ENCODE measurements at regions not wholly inside any gene's neighbourhood (a gene's known extent, or its start where the extent isn't known, plus 50 kb on each side); places are given as distances from the start of the nearest gene placed in this dataset.

GRCh38 chr13:31853643-31854326 lies 114.5 kb downstream of the RXFP2 start:
- no peak for DNase-seq (ENCODE audit: low spot score)

- peak; percentile 38 for DNase-seq (ENCODE audit: low spot score)
Observed at GRCh38 chr13:31859571-31859970, 120.2 kb downstream of the RXFP2 start.

- DNase-seq (ENCODE audit: low spot score), result peak; percentile 84
Observed at GRCh38 chr13:31860002-31860401, 120.7 kb downstream of the RXFP2 start.

- no peak for DNase-seq (ENCODE audit: low spot score)
Observed at GRCh38 chr13:31862828-31863227, 123.5 kb downstream of the RXFP2 start.

- no peak for DNase-seq (ENCODE audit: low spot score)
Observed at GRCh38 chr13:31864307-31864706, 125.0 kb downstream of the RXFP2 start.

- DNase-seq (ENCODE audit: low spot score), result no peak
Observed at GRCh38 chr13:31866099-31866498, 126.8 kb downstream of the RXFP2 start.

- DNase-seq (ENCODE audit: low spot score), result no peak
Observed at GRCh38 chr13:31867709-31868108, 128.4 kb downstream of the RXFP2 start.

- DNase-seq (ENCODE audit: low spot score), result no peak
Observed at GRCh38 chr13:31869582-31869981, 130.3 kb downstream of the RXFP2 start.

GRCh38 chr13:31870511-31870910 lies 131.2 kb downstream of the RXFP2 start:
- DNase-seq (ENCODE audit: low spot score), result no peak

- DNase-seq (ENCODE audit: low spot score), result no peak
Observed at GRCh38 chr13:31873145-31873544, 133.8 kb downstream of the RXFP2 start.

GRCh38 chr13:31875134-31875533 lies 135.8 kb downstream of the RXFP2 start:
- no peak for DNase-seq (ENCODE audit: low spot score)

- DNase-seq (ENCODE audit: low spot score), result no peak
Observed at GRCh38 chr13:31878052-31878451, 138.7 kb downstream of the RXFP2 start.

GRCh38 chr13:31878495-31878894 lies 139.2 kb downstream of the RXFP2 start:
- DNase-seq (ENCODE audit: low spot score), result no peak

- no peak for DNase-seq (ENCODE audit: low spot score)
Observed at GRCh38 chr13:31878955-31879354, 139.6 kb downstream of the RXFP2 start.

GRCh38 chr13:31880851-31881494 lies 141.6 kb downstream of the RXFP2 start:
- no peak for DNase-seq (ENCODE audit: low spot score)

GRCh38 chr13:31881495-31881882 lies 142.2 kb downstream of the RXFP2 start:
- no peak for DNase-seq (ENCODE audit: low spot score)

- no peak for DNase-seq (ENCODE audit: low spot score)
Observed at GRCh38 chr13:31882794-31883193, 143.5 kb downstream of the RXFP2 start.

- DNase-seq (ENCODE audit: low spot score), result no peak
Observed at GRCh38 chr13:31884556-31884955, 145.2 kb downstream of the RXFP2 start.

GRCh38 chr13:31885994-31886393 lies 145.6 kb upstream of the FRY start:
- peak; percentile 52 for DNase-seq (ENCODE audit: low spot score)

GRCh38 chr13:31887286-31887685 lies 144.3 kb upstream of the FRY start:
- no peak for DNase-seq (ENCODE audit: low spot score)

GRCh38 chr13:31890946-31891345 lies 140.6 kb upstream of the FRY start:
- DNase-seq (ENCODE audit: low spot score), result no peak

- DNase-seq (ENCODE audit: low spot score), result no peak
Observed at GRCh38 chr13:31891472-31891871, 140.1 kb upstream of the FRY start.

GRCh38 chr13:31894931-31895330 lies 136.6 kb upstream of the FRY start:
- DNase-seq (ENCODE audit: low spot score), result no peak

GRCh38 chr13:31895691-31896090 lies 135.9 kb upstream of the FRY start:
- DNase-seq (ENCODE audit: low spot score), result no peak

All from cerebellar cortex (tissue), 1 donor.